ENCODE measurements at regions not wholly inside any gene's neighbourhood (a gene's known extent, or its start where the extent isn't known, plus 50 kb on each side); places are given as distances from the start of the nearest gene placed in this dataset.

- ChIA-PET CTCF (interaction anchor here (1.0 kb wide), 1 partner anchor 14 kb away, joined by 3 read pairs; no protein-coding TSS in a partner anchor), POLR2A (no interaction called here)
- H3K36me3 Mint-ChIP-seq (ENCODE audit: insufficient read depth, unreplicated experiment): no peaks in the 10 kb centered on the region
- peaks cover 8% of the 10 kb centered on the region for H3K4me1 Mint-ChIP-seq (ENCODE audit: insufficient read depth, unreplicated experiment)
- no peaks in the 10 kb centered on the region for H3K27me3 Mint-ChIP-seq (ENCODE audit: insufficient read depth, unreplicated experiment)
- intact Hi-C loops (cut with micrococcal nuclease): no loop called here
- TF ChIP-seq CTCF (IDR thresholded peaks at IDR 0.05; ENCODE audit: unreplicated experiment): no peak
- H3K9me3 Mint-ChIP-seq (ENCODE audit: unreplicated experiment): no peaks in the 10 kb centered on the region
- no TSS peak for BruUV-seq (replicated peaks)
- H3K27ac Mint-ChIP-seq (ENCODE audit: low read depth, unreplicated experiment): no peak overlapping the region
- no peak overlapping the region for H3K4me3 Mint-ChIP-seq (ENCODE audit: unreplicated experiment)
- no peak for DNase-seq (ENCODE audit: unreplicated experiment)
These were observed 248.9 kb upstream of the CITED2 start for GRCh38 chr6:139623372-139623771.

- intact Hi-C loops (cut with micrococcal nuclease): no loop called here
- no peaks in the 10 kb centered on the region for H3K27me3 Mint-ChIP-seq (ENCODE audit: insufficient read depth, unreplicated experiment)
- no peak overlapping the region for H3K27ac Mint-ChIP-seq (ENCODE audit: low read depth, unreplicated experiment)
- H3K4me3 Mint-ChIP-seq (ENCODE audit: unreplicated experiment): no peak overlapping the region
- H3K9me3 Mint-ChIP-seq (ENCODE audit: unreplicated experiment): peaks cover 13% of the 10 kb centered on the region
- no peak for TF ChIP-seq CTCF (IDR thresholded peaks at IDR 0.05; ENCODE audit: unreplicated experiment)
- no peaks in the 10 kb centered on the region for H3K36me3 Mint-ChIP-seq (ENCODE audit: insufficient read depth, unreplicated experiment)
- DNase-seq (ENCODE audit: unreplicated experiment): no peak
- ChIA-PET CTCF (interaction anchor here (0.6 kb wide), 1 partner anchor 656 kb away, joined by 5 read pairs; no protein-coding TSS in a partner anchor), POLR2A (no interaction called here)
- no peaks in the 10 kb centered on the region for H3K4me1 Mint-ChIP-seq (ENCODE audit: insufficient read depth, unreplicated experiment)
- no TSS peak for BruUV-seq (replicated peaks)
These were observed 239.0 kb upstream of the CITED2 start for GRCh38 chr6:139613496-139613895.

GRCh38 chr6:139612135-139612465, 237.7 kb upstream of the CITED2 start:
- Mint-ChIP-seq H3K27me3 (ENCODE audit: insufficient read depth, unreplicated experiment) (no peaks in the 10 kb centered on the region), H3K9me3 (ENCODE audit: unreplicated experiment) (peaks cover 7% of the 10 kb centered on the region), H3K4me3 (ENCODE audit: unreplicated experiment) (no peak overlapping the region), H3K27ac (ENCODE audit: low read depth, unreplicated experiment) (no peak overlapping the region), H3K4me1 (ENCODE audit: insufficient read depth, unreplicated experiment) (no peaks in the 10 kb centered on the region), H3K36me3 (ENCODE audit: insufficient read depth, unreplicated experiment) (no peaks in the 10 kb centered on the region)
- ChIA-PET CTCF (interaction anchor here (0.6 kb wide), 1 partner anchor 10 kb away, joined by 3 read pairs; no protein-coding TSS in a partner anchor), POLR2A (interaction anchor here (0.7 kb wide), 1 partner anchor 14 kb away, joined by 3 read pairs; no protein-coding TSS in a partner anchor)
- DNase-seq (ENCODE audit: unreplicated experiment): no peak
- no TSS peak for BruUV-seq (replicated peaks)
- intact Hi-C loops (cut with micrococcal nuclease): no loop called here
- no peak for TF ChIP-seq CTCF (IDR thresholded peaks at IDR 0.05; ENCODE audit: unreplicated experiment)

DNA sequence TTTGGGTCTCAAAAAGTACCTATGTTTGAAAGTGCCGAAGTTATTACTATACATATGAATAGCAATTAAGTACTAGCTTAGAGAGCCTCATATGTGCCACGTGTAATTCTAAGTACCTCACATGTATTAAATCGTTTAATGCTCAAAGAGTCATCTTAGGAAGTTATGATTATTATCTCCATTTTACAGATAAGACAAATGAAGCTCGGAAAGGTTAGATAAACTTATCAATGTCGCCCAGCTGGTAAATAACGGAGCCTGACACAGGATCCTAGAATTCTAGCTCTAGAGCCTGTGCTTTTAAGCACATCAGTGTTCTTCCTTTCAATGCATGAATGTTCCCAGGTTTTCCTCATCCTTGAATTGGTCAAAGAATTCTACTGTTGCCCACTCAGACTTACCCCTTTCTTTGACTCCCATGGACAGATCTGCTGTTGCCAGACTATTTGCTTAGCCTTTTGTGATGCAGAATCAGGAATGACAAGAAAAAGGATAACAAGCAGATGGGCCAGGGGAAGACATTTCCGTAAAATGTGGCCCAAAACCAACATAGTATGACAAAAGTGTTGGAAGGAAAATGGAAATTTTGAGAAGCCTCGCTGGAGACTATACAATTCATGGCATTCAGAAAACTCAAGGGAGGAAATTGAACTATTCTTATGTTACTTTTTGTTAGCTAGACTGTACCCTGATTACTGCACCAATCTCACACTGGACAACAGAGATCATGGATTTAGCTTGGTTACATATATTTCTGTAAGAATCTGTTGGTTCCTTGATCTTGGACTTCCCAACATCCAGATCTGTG, 237.1 kb upstream of the CITED2 start:
- POLR2A ChIA-PET: interaction anchor here (0.7 kb wide), 1 partner anchor 13 kb away, joined by 3 read pairs; no protein-coding TSS in a partner anchor
- BruUV-seq (replicated peaks): no TSS peak
- H3K27ac Mint-ChIP-seq (ENCODE audit: low read depth, unreplicated experiment): no peak overlapping the region

More for the DNA sequence above, 237.1 kb upstream of the CITED2 start:
- Mint-ChIP-seq H3K36me3 (ENCODE audit: insufficient read depth, unreplicated experiment) (no peaks in the 10 kb centered on the region), H3K4me3 (ENCODE audit: unreplicated experiment) (no peak overlapping the region), H3K9me3 (ENCODE audit: unreplicated experiment) (peaks cover 7% of the 10 kb centered on the region), H3K27me3 (ENCODE audit: insufficient read depth, unreplicated experiment) (no peaks in the 10 kb centered on the region), H3K4me1 (ENCODE audit: insufficient read depth, unreplicated experiment) (no peaks in the 10 kb centered on the region)
- TF ChIP-seq CTCF (IDR thresholded peaks at IDR 0.05; ENCODE audit: unreplicated experiment): no peak
- CTCF ChIA-PET: interaction anchor here (0.5 to 0.6 kb wide), 2 partner anchors 11 to 838 kb away, joined by 3 to 4 read pairs; no protein-coding TSS in a partner anchor
- no peak for DNase-seq (ENCODE audit: unreplicated experiment)
- intact Hi-C loops (cut with micrococcal nuclease): no loop called here

Data from MCF 10A (cell line).